NCI-H1092 (cell line): ENCODE measurements at regions not wholly inside any gene's neighbourhood (a gene's known extent, or its start where the extent isn't known, plus 50 kb on each side); places are given as distances from the start of the nearest gene placed in this dataset.
"Not testable (repeated sequence)": the region's sequence is repeated elsewhere in the genome, so short reads cannot be mapped to it uniquely, and the experiment has no call there.

Experiments
- DNase-seq: peaks from one replicate; lab custom pipeline; 2025; lab: John Stamatoyannopoulos, UW

- DNase-seq, result no peak
Measured at GRCh38 chr9:12997009-12997408, 222.2 kb downstream of the LURAP1L start.

GRCh38 chr9:13001989-13002580 lies 227.3 kb downstream of the LURAP1L start:
- no peak for DNase-seq

- DNase-seq, result no peak
Measured at GRCh38 chr9:13002740-13003139, 227.9 kb downstream of the LURAP1L start.

- no peak for DNase-seq
Measured at GRCh38 chr9:13009871-13010270, 235.1 kb downstream of the LURAP1L start.

- DNase-seq, result no peak
Measured at GRCh38 chr9:13013991-13014883, 239.4 kb downstream of the LURAP1L start.

GRCh38 chr9:13017260-13017659 lies 242.4 kb downstream of the LURAP1L start:
- DNase-seq, result no peak

- no peak for DNase-seq
Measured at GRCh38 chr9:13020146-13021040, 245.6 kb downstream of the LURAP1L start.

GRCh38 chr9:13022756-13023155 lies 247.9 kb downstream of the LURAP1L start:
- no peak for DNase-seq

- no peak for DNase-seq
Measured at GRCh38 chr9:13023498-13023897, 248.7 kb downstream of the LURAP1L start.

- no peak for DNase-seq
Measured at GRCh38 chr9:13026956-13027355, 252.1 kb downstream of the LURAP1L start.

GRCh38 chr9:13027879-13028278 lies 251.6 kb downstream of the MPDZ start:
- DNase-seq, result no peak

- no peak for DNase-seq
Measured at GRCh38 chr9:13032585-13032984, 246.9 kb downstream of the MPDZ start.

GRCh38 chr9:13033959-13034693 lies 245.4 kb downstream of the MPDZ start:
- peak; percentile 89 for DNase-seq

GRCh38 chr9:13034694-13035002 lies 244.8 kb downstream of the MPDZ start:
- peak; percentile 57 for DNase-seq

GRCh38 chr9:13035822-13036221 lies 243.7 kb downstream of the MPDZ start:
- DNase-seq, result no peak

- DNase-seq, result not testable (repeated sequence)
Measured at GRCh38 chr9:13037808-13038207, 241.7 kb downstream of the MPDZ start.

- peak; percentile 51 for DNase-seq
Measured at GRCh38 chr9:13047827-13048587, 231.5 kb downstream of the MPDZ start.

GRCh38 chr9:13049223-13049622 lies 230.3 kb downstream of the MPDZ start:
- peak; percentile 92 for DNase-seq

GRCh38 chr9:13053504-13053903 lies 226.0 kb downstream of the MPDZ start:
- no peak for DNase-seq

GRCh38 chr9:13054389-13054788 lies 225.1 kb downstream of the MPDZ start:
- no peak for DNase-seq
